Lung (tissue), 11 donors: ENCODE measurements at regions not wholly inside any gene's neighbourhood (a gene's known extent, or its start where the extent isn't known, plus 50 kb on each side); places are given as distances from the start of the nearest gene placed in this dataset.

ENCODE experiments used
- ATAC-seq: fragments of 200-7000 bp; cut with Tn5 transposase; one replicate; pipeline ENCODE4 v1.9.1; 2020; ENCODE audit warnings: moderate number of reproducible peaks; ENCODE audit not compliant: insufficient read depth, low FRiP score
- DNase-seq, 3 donors: peaks; one replicate each; pipeline ENCODE4 v3.0.0-alpha.2; 2013 to 2017
- H3K27ac ChIP-seq, 2 donors: one replicate each; pipeline ENCODE4 v1.5.1; 2013; ENCODE audit warnings: mild to moderate bottlenecking in 2 of 2, moderate library complexity in 2 of 2, control low read depth in 1 of 2, inconsistent platforms in 1 of 2, low read depth in 1 of 2, low read length in 1 of 2
- H3K27me3 ChIP-seq, 3 donors: one replicate each; pipeline ENCODE4 v1.5.1; 2013; ENCODE audit warnings: low read length in 2 of 3; ENCODE audit not compliant: control insufficient read depth in 3 of 3, insufficient read depth in 3 of 3
- H3K36me3 ChIP-seq, 4 donors: one replicate each; pipeline ENCODE4 v1.5.1; 2013; ENCODE audit warnings: low read length in 4 of 4, mild to moderate bottlenecking in 1 of 4, moderate library complexity in 1 of 4; ENCODE audit not compliant: control insufficient read depth in 4 of 4, insufficient read depth in 4 of 4
- H3K4me1 ChIP-seq, 5 donors: one replicate each; pipeline ENCODE4 v1.5.1; 2013; ENCODE audit warnings: low read length in 5 of 5, mild to moderate bottlenecking in 2 of 5, moderate library complexity in 1 of 5; ENCODE audit not compliant: control insufficient read depth in 5 of 5, insufficient read depth in 5 of 5
- H3K4me3 ChIP-seq: one replicate; pipeline ENCODE4 v1.5.1; 2013; ENCODE audit warnings: mild to moderate bottlenecking, control low read depth, moderate library complexity
- H3K9ac ChIP-seq, 2 donors: one replicate each; pipeline ENCODE4 v1.5.1; 2013; ENCODE audit warnings: low read length in 2 of 2, control low read depth in 1 of 2; ENCODE audit not compliant: insufficient read depth in 1 of 2
- H3K9me3 ChIP-seq, 4 donors: one replicate each; pipeline ENCODE4 v1.5.1; 2013; ENCODE audit warnings: low read length in 3 of 4, mild to moderate bottlenecking in 1 of 4, moderate library complexity in 1 of 4; ENCODE audit not compliant: control insufficient read depth in 4 of 4, insufficient read depth in 3 of 4
- CTCF ChIP-seq: IDR thresholded peaks from 2 replicates; pipeline ENCODE4 v1.5.1; 2012; ENCODE audit warnings: mild to moderate bottlenecking; ENCODE audit errors: control extremely low read depth, extremely low read depth
- WGBS, 2 donors: extraction: QIAGEN DNeasy Blood & Tissue Kit; methylation state at CpG; one replicate each; pipeline ENCODE4 v1.1.7; 2013; 5-methylcytosine and 5-hydroxymethylcytosine counted together
- donor health status: control.
- donor health status: control.
- donor health status: Bipolar disorder and iron deficiency.
- donor health status: healthy.
- donor health status: DM: yes; HTN: yes; CAD: no.

DNA sequence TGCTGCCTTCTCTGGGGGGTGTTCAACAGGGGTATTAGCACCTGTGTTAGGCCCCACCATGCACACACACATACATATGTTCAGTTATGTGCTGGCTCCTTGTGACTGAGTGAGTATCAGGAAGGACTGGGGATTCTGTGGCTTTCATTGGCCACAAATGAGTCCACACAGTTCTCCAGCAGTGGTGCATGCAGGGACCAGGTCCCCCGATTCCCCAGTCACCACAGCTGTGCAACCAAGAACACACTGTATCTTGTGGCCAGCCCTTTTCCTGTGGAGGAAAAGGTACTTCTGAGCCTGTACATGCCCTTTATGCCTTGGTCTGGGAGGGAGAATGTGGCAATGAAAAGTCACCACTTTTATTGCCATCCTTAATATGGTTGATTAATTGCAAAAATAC lies 74.9 kb upstream of the KLF7 start:
- Histone ChIP-seq H3K27ac (no peak overlapping the region), H3K9me3 (peaks cover 0 to 3% (median 0%) of the 10 kb centered on the region in 4 donors)

DNA sequence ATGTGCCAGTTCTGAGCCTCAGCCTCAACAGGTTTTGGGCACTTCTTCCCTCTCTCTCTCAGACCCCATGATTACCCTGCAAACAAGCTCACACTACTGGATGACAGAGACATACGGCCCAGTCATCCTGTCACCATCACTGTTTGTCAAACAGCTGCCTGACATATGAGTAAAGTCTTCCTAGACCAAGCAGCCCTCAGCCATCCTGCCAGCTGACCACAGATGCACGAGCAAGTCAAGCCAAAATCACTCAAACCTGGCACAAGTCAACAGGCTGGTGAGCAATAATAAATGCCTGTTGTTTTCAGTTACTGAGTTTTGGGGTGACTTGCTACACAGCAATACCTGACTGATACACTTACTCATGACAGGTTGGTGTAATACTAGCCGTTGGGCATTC lies 75.5 kb upstream of the KLF7 start:
- H3K4me1 ChIP-seq: peaks cover 0 to 13% (median 0%) of the 10 kb centered on the region in 5 donors
- WGBS, 2 donors: 52 to 65% methylated on average over 3 of the region's 3 CpGs
- H3K27me3 ChIP-seq: no peaks in the 10 kb centered on the region
- no peak for ATAC-seq
- no peaks in the 10 kb centered on the region for H3K36me3 ChIP-seq
- no peak overlapping the region for H3K4me3 ChIP-seq
- no peak overlapping the region for H3K9ac ChIP-seq
- TF ChIP-seq CTCF: no peak
- no peak overlapping the region for H3K27ac ChIP-seq
- H3K9me3 ChIP-seq: peaks cover 0 to 3% (median 0%) of the 10 kb centered on the region in 4 donors
- DNase-seq: no peak

More for the DNA sequence above, 74.9 kb upstream of the KLF7 start:
- DNase-seq (no peak), ATAC-seq (no peak)
- no peaks in the 10 kb centered on the region for H3K36me3 ChIP-seq
- H3K27me3 ChIP-seq: no peaks in the 10 kb centered on the region
- 32 to 67% methylated on average over 1 of the region's 1 CpG for WGBS, 2 donors
- H3K4me1 ChIP-seq: peaks cover 0 to 13% (median 0%) of the 10 kb centered on the region in 5 donors
- no peak for TF ChIP-seq CTCF
- no peak overlapping the region for H3K9ac ChIP-seq
- no peak overlapping the region for H3K4me3 ChIP-seq

DNA sequence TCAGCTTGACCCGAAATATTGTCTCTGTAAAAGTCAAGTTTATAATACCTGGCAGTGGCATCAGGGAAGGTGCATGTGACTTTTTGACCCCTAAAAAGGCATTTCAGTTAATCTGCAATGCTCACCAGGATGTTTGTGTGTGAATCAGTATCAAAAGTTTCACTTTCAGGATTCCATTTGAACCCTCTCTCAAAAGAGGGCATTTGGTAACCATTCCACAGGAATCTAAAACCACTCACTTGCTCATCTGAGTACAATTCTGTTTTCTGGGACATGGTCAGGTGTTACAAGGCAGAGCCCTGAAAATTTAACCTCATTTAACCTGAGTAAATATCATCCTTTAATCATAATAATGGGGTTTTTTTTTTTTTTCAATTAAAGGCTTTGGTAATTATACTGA lies 77.9 kb upstream of the KLF7 start:
- Histone ChIP-seq H3K27me3 (no peaks in the 10 kb centered on the region), H3K9ac (no peak overlapping the region), H3K4me3 (no peak overlapping the region), H3K27ac (no peak overlapping the region), H3K9me3 (peaks cover 0 to 3% (median 0%) of the 10 kb centered on the region in 4 donors), H3K4me1 (peaks cover 0 to 8% (median 0%) of the 10 kb centered on the region in 5 donors), H3K36me3 (no peaks in the 10 kb centered on the region)
- no peak for DNase-seq
- no peak for ATAC-seq
- TF ChIP-seq CTCF: no peak
- 87 to 97% methylated on average over 1 of the region's 1 CpG for WGBS, 2 donors
